ENCODE measurements at regions not wholly inside any gene's neighbourhood (a gene's known extent, or its start where the extent isn't known, plus 50 kb on each side); places are given as distances from the start of the nearest gene placed in this dataset.

DNA sequence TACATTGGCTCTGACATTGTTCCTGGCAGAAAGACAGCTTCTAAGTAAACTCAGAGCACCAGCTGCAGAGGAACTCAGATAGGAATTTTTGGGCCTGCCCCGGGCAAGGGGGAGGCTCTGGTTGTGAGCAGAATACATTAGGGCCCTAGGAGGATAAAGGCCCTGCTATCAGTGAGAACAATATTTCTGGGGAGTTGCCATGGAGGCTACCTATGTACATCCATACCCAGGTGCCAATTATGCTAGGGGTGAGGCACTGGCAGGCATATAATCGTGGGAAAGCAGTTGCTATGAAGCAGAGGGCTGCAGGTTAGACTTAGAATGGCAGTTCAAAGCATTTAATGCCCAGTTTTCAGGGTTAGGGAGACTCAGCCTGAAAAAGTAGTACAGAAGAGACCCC, 273.5 kb upstream of the EDA2R start:
- Histone ChIP-seq H3K9ac (no peak overlapping the region), H3K4me2 (no peak overlapping the region), H3K27me3 (ENCODE audit: insufficient read depth) (no peaks in the 10 kb centered on the region), H3F3A (replicated peaks; ENCODE audit: insufficient read depth) (no peaks in the 10 kb centered on the region), H3K27ac (ENCODE audit: low read depth in 2 of 2, low read length in 1 of 2) (no peak overlapping the region), H4K20me1 (ENCODE audit: insufficient read depth) (no peaks in the 10 kb centered on the region), H3K4me1 (ENCODE audit: control insufficient read depth in 1 of 2, insufficient read depth in 2 of 2, low read depth in 1 of 2, low read length in 1 of 2) (no peaks in the 10 kb centered on the region), H3K36me3 (replicated peaks in 1 of 2; ENCODE audit: control insufficient read depth in 1 of 2, insufficient read depth in 2 of 2, low read length in 1 of 2) (no peaks in the 10 kb centered on the region), H3K9me3 (no peaks in the 10 kb centered on the region), H3K4me3 (ENCODE audit: low read depth in 2 of 2, low read length in 1 of 2) (no peak overlapping the region), H3K9me2 (no peaks in the 10 kb centered on the region), H2AFZ (ENCODE audit: low read depth) (no peak overlapping the region), H3K79me2 (ENCODE audit: insufficient read depth) (no peaks in the 10 kb centered on the region)
- ChIA-PET CTCF (no interaction called here), POLR2A (no interaction called here)
- WGBS (ENCODE audit: low lambda C conversion rate) = 0% methylated on average over 2 of the region's 2 CpGs
- no peak for DNase-seq
- TF ChIP-seq YY1 (IDR thresholded peaks at IDR 0.05; ENCODE audit: low read depth) (no peak), NFIC (IDR thresholded peaks at IDR 0.05; ENCODE audit: borderline replicate concordance) (no peak), GATA2 (CRISPR knock-in tag; IDR thresholded peaks at IDR 0.05) (no peak), GABPA (IDR thresholded peaks at IDR 0.05; ENCODE audit: low read depth) (no peak), EP300 (IDR thresholded peaks at IDR 0.05; ENCODE audit: borderline replicate concordance in 1 of 2, low read depth in 1 of 2, low read length in 1 of 2) (no peak), SIN3A (IDR thresholded peaks at IDR 0.05; ENCODE audit: borderline replicate concordance, low read depth, low read length) (no peak), RXRA (IDR thresholded peaks at IDR 0.05; ENCODE audit: borderline replicate concordance, low read depth) (no peak), FOSL2 (IDR thresholded peaks at IDR 0.05; ENCODE audit: borderline replicate concordance, low read depth) (no peak), NRF1 (IDR thresholded peaks at IDR 0.05; ENCODE audit: low read depth, low read length) (no peak), FOXJ3 (CRISPR knock-in tag; IDR thresholded peaks at IDR 0.05) (no peak), TEAD4 (IDR thresholded peaks at IDR 0.05; ENCODE audit: borderline replicate concordance, insufficient read depth) (no peak), POLR2AphosphoS5 (IDR thresholded peaks at IDR 0.05; ENCODE audit: low read depth, low read length) (no peak), MEF2A (IDR thresholded peaks at IDR 0.05; ENCODE audit: borderline replicate concordance, low read depth) (no peak)
- TF ChIP-seq, protein P1, sequence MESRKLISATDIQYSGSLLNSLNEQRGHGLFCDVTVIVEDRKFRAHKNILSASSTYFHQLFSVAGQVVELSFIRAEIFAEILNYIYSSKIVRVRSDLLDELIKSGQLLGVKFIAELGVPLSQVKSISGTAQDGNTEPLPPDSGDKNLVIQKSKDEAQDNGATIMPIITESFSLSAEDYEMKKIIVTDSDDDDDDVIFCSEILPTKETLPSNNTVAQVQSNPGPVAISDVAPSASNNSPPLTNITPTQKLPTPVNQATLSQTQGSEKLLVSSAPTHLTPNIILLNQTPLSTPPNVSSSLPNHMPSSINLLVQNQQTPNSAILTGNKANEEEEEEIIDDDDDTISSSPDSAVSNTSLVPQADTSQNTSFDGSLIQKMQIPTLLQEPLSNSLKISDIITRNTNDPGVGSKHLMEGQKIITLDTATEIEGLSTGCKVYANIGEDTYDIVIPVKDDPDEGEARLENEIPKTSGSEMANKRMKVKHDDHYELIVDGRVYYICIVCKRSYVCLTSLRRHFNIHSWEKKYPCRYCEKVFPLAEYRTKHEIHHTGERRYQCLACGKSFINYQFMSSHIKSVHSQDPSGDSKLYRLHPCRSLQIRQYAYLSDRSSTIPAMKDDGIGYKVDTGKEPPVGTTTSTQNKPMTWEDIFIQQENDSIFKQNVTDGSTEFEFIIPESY (IDR thresholded peaks at IDR 0.05; ENCODE audit: borderline replicate concordance, low read depth) = no peak
- TF ChIP-seq, protein P2, sequence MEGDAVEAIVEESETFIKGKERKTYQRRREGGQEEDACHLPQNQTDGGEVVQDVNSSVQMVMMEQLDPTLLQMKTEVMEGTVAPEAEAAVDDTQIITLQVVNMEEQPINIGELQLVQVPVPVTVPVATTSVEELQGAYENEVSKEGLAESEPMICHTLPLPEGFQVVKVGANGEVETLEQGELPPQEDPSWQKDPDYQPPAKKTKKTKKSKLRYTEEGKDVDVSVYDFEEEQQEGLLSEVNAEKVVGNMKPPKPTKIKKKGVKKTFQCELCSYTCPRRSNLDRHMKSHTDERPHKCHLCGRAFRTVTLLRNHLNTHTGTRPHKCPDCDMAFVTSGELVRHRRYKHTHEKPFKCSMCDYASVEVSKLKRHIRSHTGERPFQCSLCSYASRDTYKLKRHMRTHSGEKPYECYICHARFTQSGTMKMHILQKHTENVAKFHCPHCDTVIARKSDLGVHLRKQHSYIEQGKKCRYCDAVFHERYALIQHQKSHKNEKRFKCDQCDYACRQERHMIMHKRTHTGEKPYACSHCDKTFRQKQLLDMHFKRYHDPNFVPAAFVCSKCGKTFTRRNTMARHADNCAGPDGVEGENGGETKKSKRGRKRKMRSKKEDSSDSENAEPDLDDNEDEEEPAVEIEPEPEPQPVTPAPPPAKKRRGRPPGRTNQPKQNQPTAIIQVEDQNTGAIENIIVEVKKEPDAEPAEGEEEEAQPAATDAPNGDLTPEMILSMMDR (IDR thresholded peaks at IDR 0.05) = no peak
- TF ChIP-seq, protein P3, sequence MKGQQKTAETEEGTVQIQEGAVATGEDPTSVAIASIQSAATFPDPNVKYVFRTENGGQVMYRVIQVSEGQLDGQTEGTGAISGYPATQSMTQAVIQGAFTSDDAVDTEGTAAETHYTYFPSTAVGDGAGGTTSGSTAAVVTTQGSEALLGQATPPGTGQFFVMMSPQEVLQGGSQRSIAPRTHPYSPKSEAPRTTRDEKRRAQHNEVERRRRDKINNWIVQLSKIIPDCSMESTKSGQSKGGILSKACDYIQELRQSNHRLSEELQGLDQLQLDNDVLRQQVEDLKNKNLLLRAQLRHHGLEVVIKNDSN (IDR thresholded peaks at IDR 0.05; ENCODE audit: borderline replicate concordance, low read depth) = no peak
- TF ChIP-seq, protein P4, sequence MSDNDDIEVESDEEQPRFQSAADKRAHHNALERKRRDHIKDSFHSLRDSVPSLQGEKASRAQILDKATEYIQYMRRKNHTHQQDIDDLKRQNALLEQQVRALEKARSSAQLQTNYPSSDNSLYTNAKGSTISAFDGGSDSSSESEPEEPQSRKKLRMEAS (IDR thresholded peaks at IDR 0.05; ENCODE audit: low read depth) = no peak
- TF ChIP-seq, protein P5, sequence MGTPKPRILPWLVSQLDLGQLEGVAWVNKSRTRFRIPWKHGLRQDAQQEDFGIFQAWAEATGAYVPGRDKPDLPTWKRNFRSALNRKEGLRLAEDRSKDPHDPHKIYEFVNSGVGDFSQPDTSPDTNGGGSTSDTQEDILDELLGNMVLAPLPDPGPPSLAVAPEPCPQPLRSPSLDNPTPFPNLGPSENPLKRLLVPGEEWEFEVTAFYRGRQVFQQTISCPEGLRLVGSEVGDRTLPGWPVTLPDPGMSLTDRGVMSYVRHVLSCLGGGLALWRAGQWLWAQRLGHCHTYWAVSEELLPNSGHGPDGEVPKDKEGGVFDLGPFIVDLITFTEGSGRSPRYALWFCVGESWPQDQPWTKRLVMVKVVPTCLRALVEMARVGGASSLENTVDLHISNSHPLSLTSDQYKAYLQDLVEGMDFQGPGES (IDR thresholded peaks at IDR 0.05; ENCODE audit: low read depth, low read length) = no peak

All from SK-N-SH (cell line).